HUES64 (cell line): ENCODE measurements at regions not wholly inside any gene's neighbourhood (a gene's known extent, or its start where the extent isn't known, plus 50 kb on each side); places are given as distances from the start of the nearest gene placed in this dataset.

Source experiments
- H3K27ac ChIP-seq: 2 replicates; pipeline ENCODE4 v1.7.0; 2013; ENCODE audit warnings: low read depth, low read length, inconsistent platforms
- H3K27me3 ChIP-seq: 2 replicates; pipeline ENCODE4 v1.6.1; 2013; ENCODE audit warnings: mild to moderate bottlenecking, low read length; ENCODE audit not compliant: insufficient read depth
- H3K36me3 ChIP-seq: 2 replicates; pipeline ENCODE4 v1.6.1; 2013; ENCODE audit warnings: mild to moderate bottlenecking, low read length; ENCODE audit not compliant: insufficient read depth
- H3K4me1 ChIP-seq: 2 replicates; pipeline ENCODE4 v1.6.1; 2013; ENCODE audit warnings: mild to moderate bottlenecking, low read length, moderate library complexity; ENCODE audit not compliant: insufficient read depth
- H3K4me3 ChIP-seq: 2 replicates; pipeline ENCODE4 v1.5.1; 2013; ENCODE audit warnings: mild to moderate bottlenecking, low read length, moderate library complexity
- H3K9ac ChIP-seq: 2 replicates; pipeline ENCODE4 v1.6.1; 2013; ENCODE audit warnings: mild to moderate bottlenecking, low read depth, low read length
- H3K9me3 ChIP-seq: 2 replicates; pipeline ENCODE4 v1.6.1; 2013; ENCODE audit warnings: low read depth, low read length; ENCODE audit not compliant: insufficient read depth
- WGBS: fragments of 150-250, 120-280 bp; methylation state at CpG from one replicate; pipeline ENCODE4 v1.1.7; 2013; ENCODE audit warnings: missing lambda C conversion rate; 5-methylcytosine and 5-hydroxymethylcytosine counted together

DNA sequence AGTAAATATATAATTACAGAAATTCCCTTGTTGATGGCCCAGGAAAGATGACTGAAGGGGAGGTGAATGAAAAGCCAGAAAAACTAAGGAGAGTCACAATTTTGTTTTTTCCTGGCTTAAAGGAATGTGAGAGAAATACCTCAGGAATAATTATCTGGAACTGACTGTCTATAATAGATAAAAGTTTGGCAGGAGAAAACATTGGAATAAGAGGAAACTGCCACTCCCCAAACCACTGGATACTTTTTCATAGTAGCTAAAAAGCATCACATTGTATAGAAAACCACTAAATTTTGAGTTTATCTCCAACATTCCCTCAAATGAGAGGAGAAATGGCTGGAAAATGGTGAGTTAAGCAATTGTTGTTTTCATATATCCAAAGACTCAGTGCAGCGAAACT, 326.0 kb downstream of the NPR3 start:
- Histone ChIP-seq H3K27ac (no peak overlapping the region), H3K4me3 (no peak overlapping the region), H3K27me3 (no peaks in the 10 kb centered on the region), H3K36me3 (no peaks in the 10 kb centered on the region), H3K4me1 (no peaks in the 10 kb centered on the region), H3K9me3 (peaks cover 20% of the 10 kb centered on the region), H3K9ac (no peak overlapping the region)
- no CpG with 5 or more reads among the region's 1 CpG for WGBS

DNA sequence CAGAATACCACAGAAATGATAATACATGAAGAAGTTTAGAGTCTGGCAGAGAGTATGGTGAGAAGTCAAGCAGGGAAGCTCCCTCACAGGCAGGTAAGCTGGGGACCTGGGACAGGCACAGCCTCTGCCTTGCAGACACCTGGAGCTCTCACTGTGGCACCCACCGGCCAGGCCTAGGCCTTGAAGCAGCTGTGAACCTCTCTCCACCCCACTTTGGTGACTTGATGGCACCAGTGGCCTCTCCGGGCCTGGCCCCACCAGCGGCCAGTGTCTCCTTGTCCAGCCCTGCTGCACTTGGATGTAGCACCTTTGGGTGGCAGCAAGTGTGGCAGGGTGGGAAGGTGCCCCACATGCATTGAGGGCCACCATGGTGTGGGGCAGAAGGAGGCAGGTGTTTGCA, 330.5 kb downstream of the NPR3 start:
- Histone ChIP-seq H3K9ac (no peak overlapping the region), H3K36me3 (no peaks in the 10 kb centered on the region), H3K4me3 (no peak overlapping the region), H3K27ac (no peak overlapping the region), H3K4me1 (no peaks in the 10 kb centered on the region), H3K9me3 (peaks cover 21% of the 10 kb centered on the region), H3K27me3 (no peaks in the 10 kb centered on the region)
- 96% methylated on average over 3 of the region's 3 CpGs for WGBS

DNA sequence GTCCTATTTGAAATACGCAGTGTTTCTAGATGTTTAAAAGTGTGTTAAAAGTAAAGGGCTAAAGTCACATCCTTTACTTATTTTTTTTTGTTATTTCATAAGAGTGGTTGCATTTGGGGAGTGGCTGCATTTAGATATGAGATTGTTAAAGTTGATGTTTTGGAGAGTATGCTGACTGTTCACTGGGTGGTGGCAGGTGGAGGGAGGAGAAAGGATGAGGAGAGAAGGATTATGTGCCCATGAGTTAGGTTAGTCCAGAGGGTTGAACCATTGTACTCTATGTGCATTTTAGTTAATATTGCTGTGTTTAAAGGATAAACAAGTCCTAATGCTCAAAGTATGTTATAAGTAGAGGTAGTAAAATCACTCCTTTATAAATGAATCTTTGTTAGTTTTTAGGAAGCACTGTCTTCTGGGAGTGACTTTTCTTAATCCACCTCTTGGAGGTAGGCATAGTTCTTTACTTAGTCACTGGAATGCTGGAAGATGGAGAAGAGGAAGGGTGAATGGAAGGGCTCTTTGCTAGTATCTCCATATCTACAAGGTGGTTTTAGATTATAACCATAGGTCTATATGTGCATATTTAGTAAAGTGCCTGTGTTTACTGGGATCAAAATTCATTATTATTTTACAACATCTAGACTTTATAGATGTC, 332.3 kb downstream of the NPR3 start:
- WGBS = 94% methylated on average over 1 of the region's 1 CpG

DNA sequence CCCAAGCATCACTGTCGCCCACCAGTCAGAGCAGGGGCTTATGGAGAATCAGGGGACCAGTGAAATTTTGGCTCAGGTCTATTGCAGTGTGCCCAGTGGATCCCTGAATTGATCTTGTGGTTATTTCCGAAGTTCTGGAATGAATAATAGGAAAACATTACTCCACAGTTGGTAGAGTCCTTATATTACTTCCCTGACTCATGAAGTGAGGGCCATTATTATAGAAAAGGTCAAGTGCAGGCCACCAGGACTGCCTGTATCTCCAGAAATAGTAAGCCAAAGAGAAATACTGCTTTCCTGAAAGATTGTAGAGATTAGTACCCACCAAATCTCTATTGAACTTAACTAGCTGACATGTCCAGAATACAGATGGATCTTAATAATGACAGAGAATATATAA, 335.0 kb downstream of the NPR3 start:
- no peak overlapping the region for H3K9ac ChIP-seq
- WGBS = 100% methylated on average over 1 of the region's 2 CpGs
- no peaks in the 10 kb centered on the region for H3K36me3 ChIP-seq
- no peak overlapping the region for H3K27ac ChIP-seq
- no peaks in the 10 kb centered on the region for H3K4me1 ChIP-seq
- H3K9me3 ChIP-seq = peaks cover 12% of the 10 kb centered on the region
- no peaks in the 10 kb centered on the region for H3K27me3 ChIP-seq
- no peak overlapping the region for H3K4me3 ChIP-seq

More for the DNA sequence above, 332.3 kb downstream of the NPR3 start:
- Histone ChIP-seq H3K9ac (no peak overlapping the region), H3K4me1 (no peaks in the 10 kb centered on the region), H3K4me3 (no peak overlapping the region), H3K9me3 (peaks cover 21% of the 10 kb centered on the region), H3K36me3 (no peaks in the 10 kb centered on the region), H3K27me3 (no peaks in the 10 kb centered on the region), H3K27ac (no peak overlapping the region)

DNA sequence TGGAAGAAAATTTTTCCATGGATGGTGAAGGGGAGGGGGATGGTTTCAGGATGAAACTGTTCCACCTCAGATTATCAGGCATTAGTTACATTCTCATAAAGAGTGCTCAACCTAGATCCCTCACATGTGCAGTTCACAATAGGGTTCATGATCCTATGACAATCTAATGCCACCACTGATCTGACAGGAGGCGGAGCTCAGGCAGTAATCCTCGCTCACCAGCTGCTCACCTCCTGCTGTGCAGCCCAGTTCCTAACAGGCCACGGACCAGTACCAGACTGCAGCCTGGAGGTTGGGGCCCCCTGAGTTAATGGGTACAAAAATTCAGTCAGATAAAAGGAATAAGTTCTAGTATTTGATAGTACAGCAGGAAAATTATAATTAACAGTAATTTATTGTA, 337.2 kb downstream of the NPR3 start:
- Histone ChIP-seq H3K4me3 (no peak overlapping the region), H3K27me3 (no peaks in the 10 kb centered on the region), H3K27ac (no peak overlapping the region), H3K4me1 (no peaks in the 10 kb centered on the region), H3K36me3 (no peaks in the 10 kb centered on the region), H3K9ac (no peak overlapping the region), H3K9me3 (no peaks in the 10 kb centered on the region)
- 62% methylated on average over 3 of the region's 3 CpGs for WGBS

DNA sequence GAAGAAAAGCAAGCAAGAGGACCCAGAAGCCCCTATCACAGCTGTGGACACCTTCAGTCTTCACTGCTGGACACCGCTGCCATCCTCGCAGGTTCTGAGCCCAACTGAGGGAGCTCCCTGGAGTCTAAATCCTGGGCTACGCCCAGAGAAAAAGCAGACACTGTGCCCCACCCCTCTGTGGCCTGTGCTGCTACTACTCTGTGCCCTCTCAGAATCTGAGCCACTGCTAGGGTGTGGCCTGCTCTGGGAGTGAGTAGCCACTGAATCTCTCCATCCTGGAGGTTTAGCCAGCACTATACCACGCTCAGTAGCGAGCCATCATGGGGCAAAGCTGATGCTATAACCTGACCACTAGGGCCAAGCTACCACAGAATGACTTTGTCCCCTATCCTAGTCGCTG, 338.2 kb downstream of the NPR3 start:
- no peaks in the 10 kb centered on the region for H3K36me3 ChIP-seq
- 95% methylated on average over 6 of the region's 6 CpGs for WGBS
- H3K9me3 ChIP-seq = 0 out of 2 replicates have a peak, but pooled peaks cover 3% of the 10 kb centered on the region
- H3K4me3 ChIP-seq = no peak overlapping the region
- no peak overlapping the region for H3K9ac ChIP-seq
- no peaks in the 10 kb centered on the region for H3K4me1 ChIP-seq
- H3K27ac ChIP-seq = no peak overlapping the region
- no peaks in the 10 kb centered on the region for H3K27me3 ChIP-seq

DNA sequence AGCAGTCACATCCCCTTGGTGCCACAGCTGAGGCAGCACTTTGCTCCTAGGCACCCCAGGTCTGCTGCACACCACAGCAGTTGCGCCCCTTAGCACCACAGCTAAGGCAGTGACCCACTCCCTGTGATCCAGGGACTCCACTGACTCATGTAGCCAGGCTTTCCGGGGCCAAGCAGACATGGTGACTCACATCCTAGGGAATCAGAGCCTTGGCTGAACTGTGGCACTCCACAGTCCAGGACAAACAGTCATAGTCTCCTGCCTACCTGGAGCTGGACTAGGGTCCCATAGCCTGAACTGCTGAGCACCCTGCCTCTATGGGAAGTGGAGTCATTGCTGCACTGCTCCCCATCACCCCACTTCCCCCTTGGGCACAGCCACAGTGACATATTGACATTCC, 338.7 kb downstream of the NPR3 start:
- H3K4me3 ChIP-seq = no peak overlapping the region
- 89% methylated on average over 2 of the region's 2 CpGs for WGBS
- H3K4me1 ChIP-seq = no peaks in the 10 kb centered on the region
- H3K27ac ChIP-seq = no peak overlapping the region
- H3K36me3 ChIP-seq = no peaks in the 10 kb centered on the region
- H3K9ac ChIP-seq = no peak overlapping the region
- H3K27me3 ChIP-seq = no peaks in the 10 kb centered on the region
- H3K9me3 ChIP-seq = 0 out of 2 replicates have a peak, but pooled peaks cover 3% of the 10 kb centered on the region

DNA sequence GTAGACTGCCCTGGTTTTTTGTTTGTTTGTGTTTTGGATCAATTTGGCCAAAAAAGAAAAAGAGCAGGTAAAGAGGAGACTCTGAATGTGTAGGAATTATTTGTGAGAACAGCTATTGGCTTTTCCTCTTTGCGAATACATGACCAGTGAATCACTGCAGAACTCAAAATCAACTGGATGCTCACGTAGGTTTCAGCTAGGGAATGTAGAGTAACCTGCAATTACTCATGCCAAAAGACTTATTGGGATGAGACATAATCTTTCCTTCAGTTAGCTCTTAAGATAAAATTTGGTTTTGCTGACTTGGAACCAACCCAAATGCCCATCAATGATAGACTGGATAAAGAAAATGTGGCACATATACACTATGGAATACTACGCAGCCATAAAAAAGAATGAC, 348.0 kb downstream of the NPR3 start:
- H3K27ac ChIP-seq = no peak overlapping the region
- no peak overlapping the region for H3K4me3 ChIP-seq
- H3K36me3 ChIP-seq = no peaks in the 10 kb centered on the region
- WGBS = 86% methylated on average over 3 of the region's 3 CpGs
- H3K9me3 ChIP-seq = no peaks in the 10 kb centered on the region
- H3K9ac ChIP-seq = no peak overlapping the region
- no peaks in the 10 kb centered on the region for H3K4me1 ChIP-seq
- H3K27me3 ChIP-seq = no peaks in the 10 kb centered on the region

DNA sequence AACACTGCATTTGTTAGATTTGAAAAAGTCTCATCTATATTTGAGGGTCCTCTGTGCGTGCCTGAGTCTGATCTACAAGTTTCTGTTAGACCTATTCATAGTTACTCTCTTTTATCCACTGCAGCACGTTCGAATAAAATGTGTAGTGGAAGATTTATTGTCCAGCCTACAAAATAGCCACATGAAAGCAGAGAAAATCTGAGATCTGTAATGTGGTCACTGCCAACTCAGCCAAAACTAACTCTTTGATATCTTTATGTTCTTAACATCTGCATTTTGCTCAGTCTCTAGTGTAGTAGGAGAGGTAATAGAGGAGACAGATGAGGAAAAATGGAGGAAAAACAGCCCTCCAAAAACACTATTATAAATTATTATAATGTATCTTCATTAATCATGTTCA, 354.0 kb downstream of the NPR3 start:
- Histone ChIP-seq H3K4me1 (no peaks in the 10 kb centered on the region), H3K27ac (no peak overlapping the region), H3K27me3 (no peaks in the 10 kb centered on the region), H3K9ac (no peak overlapping the region), H3K36me3 (no peaks in the 10 kb centered on the region), H3K9me3 (no peaks in the 10 kb centered on the region), H3K4me3 (no peak overlapping the region)
- WGBS = 100% methylated on average over 1 of the region's 3 CpGs

DNA sequence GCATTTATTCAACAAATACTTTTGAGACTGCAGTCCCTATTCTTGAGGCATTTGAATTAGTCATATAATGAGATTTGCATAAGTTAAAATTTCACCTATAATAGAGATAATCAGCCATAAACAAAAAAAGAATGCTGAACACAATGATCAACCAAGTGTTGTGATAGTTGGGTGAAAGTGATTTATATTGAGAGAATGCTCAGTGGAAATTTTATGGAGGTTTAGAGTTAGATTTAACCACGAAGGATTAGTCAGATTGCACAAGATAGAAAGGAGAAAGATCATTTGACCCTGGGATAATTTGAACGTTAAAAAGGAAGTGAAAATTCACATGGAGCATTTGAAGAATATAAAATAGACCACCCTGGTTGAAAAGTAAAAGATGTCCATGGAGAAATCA, 356.2 kb downstream of the NPR3 start:
- Histone ChIP-seq H3K4me3 (no peak overlapping the region), H3K36me3 (no peaks in the 10 kb centered on the region), H3K9me3 (no peaks in the 10 kb centered on the region), H3K4me1 (no peaks in the 10 kb centered on the region), H3K27ac (no peak overlapping the region), H3K27me3 (no peaks in the 10 kb centered on the region), H3K9ac (no peak overlapping the region)
- WGBS = 48% methylated on average over 2 of the region's 2 CpGs

DNA sequence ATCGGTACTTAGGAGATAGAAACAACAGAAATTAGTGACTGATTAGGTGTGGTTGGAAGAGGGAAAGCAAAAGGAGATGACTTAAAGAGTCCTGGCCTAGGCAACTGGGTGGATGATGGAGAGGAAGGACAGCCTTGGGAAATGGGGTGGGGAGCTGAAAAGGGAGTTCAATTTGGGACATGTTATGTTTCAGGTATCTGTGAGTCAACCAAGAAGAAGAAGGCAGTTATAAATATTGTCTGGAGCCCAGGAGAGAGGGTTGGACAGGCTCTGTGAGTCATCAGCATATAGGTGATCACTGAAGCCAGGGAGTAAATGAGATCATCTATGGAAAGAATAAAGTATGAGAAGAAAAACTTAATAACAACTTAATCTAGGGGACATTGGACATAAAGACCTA, 357.7 kb downstream of the NPR3 start:
- no peaks in the 10 kb centered on the region for H3K9me3 ChIP-seq
- H3K27me3 ChIP-seq = no peaks in the 10 kb centered on the region
- H3K4me3 ChIP-seq = no peak overlapping the region
- H3K36me3 ChIP-seq = no peaks in the 10 kb centered on the region
- H3K9ac ChIP-seq = no peak overlapping the region
- H3K4me1 ChIP-seq = no peaks in the 10 kb centered on the region
- WGBS = 95% methylated on average over 1 of the region's 1 CpG
- no peak overlapping the region for H3K27ac ChIP-seq

DNA sequence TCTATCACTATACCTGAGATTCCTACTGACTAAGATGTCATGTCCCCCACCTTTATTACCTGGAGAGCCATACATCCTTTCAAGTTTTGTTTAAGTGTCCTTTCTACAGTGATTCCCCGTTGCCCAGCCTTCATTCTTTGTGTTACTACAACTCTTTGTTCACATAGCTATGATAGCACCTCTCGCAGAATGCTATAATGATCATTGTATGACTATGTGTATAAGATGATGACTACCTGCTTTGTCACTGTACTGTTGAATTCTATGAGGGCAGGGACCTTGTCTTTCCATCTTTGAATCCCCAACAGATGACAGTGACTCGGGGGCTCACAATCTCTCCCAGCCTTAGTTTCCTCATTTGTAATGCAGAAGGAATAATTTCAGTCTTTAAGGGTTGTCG, 361.2 kb downstream of the NPR3 start:
- WGBS = 88% methylated on average over 3 of the region's 4 CpGs
- Histone ChIP-seq H3K4me3 (no peak overlapping the region), H3K27ac (no peak overlapping the region), H3K9ac (no peak overlapping the region), H3K36me3 (no peaks in the 10 kb centered on the region), H3K9me3 (no peaks in the 10 kb centered on the region), H3K27me3 (no peaks in the 10 kb centered on the region), H3K4me1 (no peaks in the 10 kb centered on the region; the same call in 1 of the 2 replicates)
